ENCODE measurements at regions not wholly inside any gene's neighbourhood (a gene's known extent, or its start where the extent isn't known, plus 50 kb on each side); places are given as distances from the start of the nearest gene placed in this dataset.
"Not testable (repeated sequence)": the region's sequence is repeated elsewhere in the genome, so short reads cannot be mapped to it uniquely, and the experiment has no call there.

DNA sequence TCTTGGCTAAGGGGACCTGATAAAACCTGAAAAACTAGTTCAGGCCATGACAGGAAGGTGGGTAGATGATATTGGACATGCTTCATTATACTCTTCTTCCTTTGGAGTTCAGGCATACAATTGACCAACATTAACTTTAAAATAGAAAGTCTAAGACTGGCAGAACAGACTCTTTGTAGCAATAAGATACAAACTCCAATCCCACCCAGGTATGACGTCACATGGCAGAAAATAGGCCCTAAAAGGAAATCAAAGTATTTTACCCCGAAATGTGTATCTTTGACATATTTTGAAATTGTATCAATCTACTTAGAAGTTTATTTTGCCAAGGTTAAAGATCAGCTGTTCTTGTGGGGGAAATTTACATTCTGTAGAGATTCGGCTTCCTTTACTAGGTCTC, 198.1 kb upstream of the LRIG3 start:
- no peak overlapping the region for H3K4me3 ChIP-seq (ENCODE audit: low read depth, low read length)
- in situ Hi-C loops (cut with HindIII; ENCODE audit: low sequenced_read_pairs): no loop called here
- no peak for TF ChIP-seq CTCF (IDR thresholded peaks at IDR 0.05; ENCODE audit: low read depth, low read length)
- DNase-seq (ENCODE audit: low read depth, low spot score): no peak

- no peak for TF ChIP-seq CTCF (IDR thresholded peaks at IDR 0.05; ENCODE audit: low read depth, low read length)
- no peak overlapping the region for H3K4me3 ChIP-seq (ENCODE audit: low read depth, low read length)
- in situ Hi-C loops (cut with HindIII; ENCODE audit: low sequenced_read_pairs): no loop called here
- no peak for DNase-seq (ENCODE audit: low read depth, low spot score)
Observed at GRCh38 chr12:59115995-59116394, 195.7 kb upstream of the LRIG3 start.

GRCh38 chr12:59115526-59115925, 195.2 kb upstream of the LRIG3 start:
- H3K4me3 ChIP-seq (ENCODE audit: low read depth, low read length): no peak overlapping the region
- TF ChIP-seq CTCF (IDR thresholded peaks at IDR 0.05; ENCODE audit: low read depth, low read length): no peak
- in situ Hi-C loops (cut with HindIII; ENCODE audit: low sequenced_read_pairs): no loop called here
- DNase-seq (ENCODE audit: low read depth, low spot score): no peak

- H3K4me3 ChIP-seq (ENCODE audit: low read depth, low read length): no peak overlapping the region
- peak; percentile 84 for DNase-seq (ENCODE audit: low read depth, low spot score)
- TF ChIP-seq CTCF (IDR thresholded peaks at IDR 0.05; ENCODE audit: low read depth, low read length): peak; percentile 95
- in situ Hi-C loops (cut with HindIII; ENCODE audit: low sequenced_read_pairs): no loop called here
Observed at GRCh38 chr12:59113831-59114615, 193.7 kb upstream of the LRIG3 start.

DNA sequence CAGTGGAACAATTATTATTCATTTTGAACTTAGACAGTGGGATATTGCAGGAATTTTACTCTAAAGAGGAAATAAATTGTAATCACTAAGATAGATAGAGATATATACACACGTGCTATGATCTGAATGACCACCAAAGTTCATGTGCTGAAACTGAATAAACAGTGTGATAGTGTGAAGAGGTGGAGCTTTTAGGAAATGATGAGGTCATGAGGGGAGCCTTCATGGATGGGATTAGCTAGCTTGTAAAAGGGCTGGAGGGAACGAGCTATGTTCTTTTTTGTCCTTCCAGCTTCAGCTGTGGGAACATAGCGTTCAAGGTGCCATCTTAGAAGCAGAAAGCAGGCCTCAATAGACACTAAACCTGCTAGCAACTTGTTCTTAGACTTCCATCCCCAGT, 191.5 kb upstream of the LRIG3 start:
- in situ Hi-C loops (cut with HindIII; ENCODE audit: low sequenced_read_pairs): no loop called here
- DNase-seq (ENCODE audit: low read depth, low spot score): no peak
- no peak overlapping the region for H3K4me3 ChIP-seq (ENCODE audit: low read depth, low read length)
- no peak for TF ChIP-seq CTCF (IDR thresholded peaks at IDR 0.05; ENCODE audit: low read depth, low read length)

GRCh38 chr12:59108516-59108915, 188.2 kb upstream of the LRIG3 start:
- DNase-seq (ENCODE audit: low read depth, low spot score); in situ Hi-C loops (cut with HindIII; ENCODE audit: low sequenced_read_pairs); H3K4me3 ChIP-seq (ENCODE audit: low read depth, low read length): not testable (repeated sequence)

DNA sequence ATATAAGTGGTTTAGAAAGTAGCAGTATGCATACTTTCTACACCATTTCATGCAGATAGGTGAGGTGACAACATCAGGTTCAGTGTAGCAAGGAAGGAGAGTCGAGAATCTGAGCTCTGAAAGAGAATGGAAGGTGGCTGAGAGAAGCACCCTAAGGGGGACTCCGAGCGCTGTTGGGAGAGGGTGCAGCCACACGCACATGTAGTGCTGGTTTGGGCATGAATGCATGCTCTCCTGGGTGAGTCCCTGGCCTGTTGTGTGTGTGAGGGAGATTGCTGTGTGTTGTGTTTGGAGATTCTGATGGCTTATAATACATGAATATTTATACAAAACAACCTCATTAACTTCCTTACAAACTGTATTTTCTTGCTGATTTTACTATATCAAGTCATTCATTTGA, 180.3 kb upstream of the LRIG3 start:
- H3K4me3 ChIP-seq (ENCODE audit: low read depth, low read length): no peak overlapping the region
- no peak for DNase-seq (ENCODE audit: low read depth, low spot score)
- in situ Hi-C loops (cut with HindIII; ENCODE audit: low sequenced_read_pairs): no loop called here
- no peak for TF ChIP-seq CTCF (IDR thresholded peaks at IDR 0.05; ENCODE audit: low read depth, low read length)
